Trophoblast cell (in vitro differentiated cells and primary cell): ENCODE measurements at regions not wholly inside any gene's neighbourhood (a gene's known extent, or its start where the extent isn't known, plus 50 kb on each side); places are given as distances from the start of the nearest gene placed in this dataset.

Experiments used
- DNase-seq, 2 donors: peaks; one replicate each; pipeline ENCODE4 v3.0.0-alpha.2; 2016
- H2AFZ ChIP-seq: 2 replicates; pipeline ENCODE4 v1.6.1; 2013; ENCODE audit warnings: low read length, moderate library complexity, mild to moderate bottlenecking; ENCODE audit not compliant: insufficient read depth, poor library complexity
- H2AK5ac ChIP-seq: 2 replicates; pipeline ENCODE4 v1.6.1; 2013; ENCODE audit warnings: mild to moderate bottlenecking, low read length
- H2BK120ac ChIP-seq: 2 replicates; pipeline ENCODE4 v1.6.1; 2013; ENCODE audit warnings: low read length, mild to moderate bottlenecking, moderate library complexity; ENCODE audit not compliant: insufficient read depth, poor library complexity
- H2BK12ac ChIP-seq: 2 replicates; pipeline ENCODE4 v1.6.1; 2013; ENCODE audit warnings: mild to moderate bottlenecking, low read length, moderate library complexity
- H2BK5ac ChIP-seq: 2 replicates; pipeline ENCODE4 v1.6.1; 2013; ENCODE audit warnings: low read length, low read depth, moderate library complexity, mild to moderate bottlenecking; ENCODE audit not compliant: poor library complexity
- H3K14ac ChIP-seq: 2 replicates; pipeline ENCODE4 v1.6.1; 2013; ENCODE audit warnings: mild to moderate bottlenecking, low read length
- H3K18ac ChIP-seq: 2 replicates; pipeline ENCODE4 v1.6.1; 2013; ENCODE audit warnings: mild to moderate bottlenecking, low read length
- H3K23ac ChIP-seq: 2 replicates; pipeline ENCODE4 v1.6.1; 2013; ENCODE audit warnings: low read length
- H3K27ac ChIP-seq: 2 replicates; pipeline ENCODE4 v1.5.1; 2013; ENCODE audit warnings: low read depth, mild to moderate bottlenecking, inconsistent platforms, low read length, moderate library complexity
- H3K27me3 ChIP-seq: 2 replicates; pipeline ENCODE4 v1.6.1; 2013; ENCODE audit warnings: inconsistent platforms, mild to moderate bottlenecking, low read length, moderate library complexity; ENCODE audit not compliant: insufficient read depth
- H3K36me3 ChIP-seq, 2 experiments: 1 replicate in 1 of 2; 2 replicates in 1 of 2; pipeline ENCODE4 v1.6.1; 2013; ENCODE audit warnings: low read length in 2 of 2, mild to moderate bottlenecking in 2 of 2, moderate library complexity in 1 of 2; ENCODE audit not compliant: insufficient read depth in 2 of 2, control insufficient read depth in 1 of 2
- H3K4ac ChIP-seq: 2 replicates; pipeline ENCODE4 v1.6.1; 2013; ENCODE audit warnings: low read depth, mild to moderate bottlenecking, low read length, moderate library complexity
- H3K4me1 ChIP-seq, 2 experiments: 1 replicate in 1 of 2; 2 replicates in 1 of 2; pipeline ENCODE4 v1.6.1; 2013; ENCODE audit warnings: low read length in 2 of 2, mild to moderate bottlenecking in 2 of 2, moderate library complexity in 1 of 2; ENCODE audit not compliant: insufficient read depth in 2 of 2, control insufficient read depth in 1 of 2
- H3K4me2 ChIP-seq: 2 replicates; pipeline ENCODE4 v1.6.1; 2013; ENCODE audit warnings: inconsistent platforms, mild to moderate bottlenecking, low read length, moderate library complexity
- H3K4me3 ChIP-seq: 2 replicates; pipeline ENCODE4 v1.5.1; 2013; ENCODE audit warnings: mild to moderate bottlenecking, low read depth, low read length, inconsistent platforms
- H3K79me1 ChIP-seq: one replicate; pipeline ENCODE4 v1.6.1; 2013; ENCODE audit warnings: low read length
- H3K79me2 ChIP-seq: 2 replicates; pipeline ENCODE4 v1.6.1; 2013; ENCODE audit warnings: low read length, mild to moderate bottlenecking; ENCODE audit not compliant: control insufficient read depth, insufficient read depth, poor library complexity
- H3K9ac ChIP-seq: 2 replicates; pipeline ENCODE4 v1.6.1; 2013; ENCODE audit warnings: mild to moderate bottlenecking, low read length
- H3K9me3 ChIP-seq: 2 replicates; pipeline ENCODE4 v1.6.1; 2013; ENCODE audit warnings: low read depth, mild to moderate bottlenecking, control low read depth, inconsistent platforms, low read length; ENCODE audit not compliant: insufficient read depth
- H4K12ac ChIP-seq: 2 replicates; pipeline ENCODE4 v1.6.1; 2013; ENCODE audit warnings: low read depth, mild to moderate bottlenecking, low read length, moderate library complexity
- H4K8ac ChIP-seq: 2 replicates; pipeline ENCODE4 v1.6.1; 2013; ENCODE audit warnings: low read depth, mild to moderate bottlenecking, low read length, moderate library complexity
- H4K91ac ChIP-seq: one replicate; pipeline ENCODE4 v1.6.1; 2013; ENCODE audit warnings: low read depth, mild to moderate bottlenecking, low read length, moderate library complexity
- WGBS: extraction: QIAGEN DNeasy Blood & Tissue Kit; methylation state at CpG from one replicate; pipeline ENCODE4 v1.1.7; 2013; ENCODE audit warnings: missing lambda C conversion rate; ENCODE audit not compliant: insufficient read length, insufficient coverage; ENCODE audit errors: extremely low coverage; 5-methylcytosine and 5-hydroxymethylcytosine counted together

DNA sequence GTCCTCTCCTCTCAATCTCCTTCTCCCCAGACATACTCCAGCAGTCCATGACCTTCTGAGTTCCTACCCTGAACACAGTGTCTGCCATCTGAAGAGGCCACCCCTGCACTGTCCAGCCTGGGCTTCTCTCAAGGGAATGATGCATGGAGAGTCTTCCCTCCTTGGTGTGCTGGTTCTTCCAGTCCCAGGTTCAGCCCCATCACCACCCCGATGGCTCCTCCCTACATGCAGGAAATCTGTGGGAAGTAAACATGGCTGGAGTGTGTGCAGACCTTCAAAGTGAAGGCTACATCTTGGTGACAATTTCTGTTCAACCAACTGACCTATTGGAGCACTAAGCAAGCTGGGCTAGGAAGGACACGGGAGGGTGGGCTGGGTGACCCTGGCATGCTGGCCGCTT is 121.0 kb upstream of the JAG1 start:
- Histone ChIP-seq H3K23ac (no peak overlapping the region), H3K9me3 (no peaks in the 10 kb centered on the region)

DNA sequence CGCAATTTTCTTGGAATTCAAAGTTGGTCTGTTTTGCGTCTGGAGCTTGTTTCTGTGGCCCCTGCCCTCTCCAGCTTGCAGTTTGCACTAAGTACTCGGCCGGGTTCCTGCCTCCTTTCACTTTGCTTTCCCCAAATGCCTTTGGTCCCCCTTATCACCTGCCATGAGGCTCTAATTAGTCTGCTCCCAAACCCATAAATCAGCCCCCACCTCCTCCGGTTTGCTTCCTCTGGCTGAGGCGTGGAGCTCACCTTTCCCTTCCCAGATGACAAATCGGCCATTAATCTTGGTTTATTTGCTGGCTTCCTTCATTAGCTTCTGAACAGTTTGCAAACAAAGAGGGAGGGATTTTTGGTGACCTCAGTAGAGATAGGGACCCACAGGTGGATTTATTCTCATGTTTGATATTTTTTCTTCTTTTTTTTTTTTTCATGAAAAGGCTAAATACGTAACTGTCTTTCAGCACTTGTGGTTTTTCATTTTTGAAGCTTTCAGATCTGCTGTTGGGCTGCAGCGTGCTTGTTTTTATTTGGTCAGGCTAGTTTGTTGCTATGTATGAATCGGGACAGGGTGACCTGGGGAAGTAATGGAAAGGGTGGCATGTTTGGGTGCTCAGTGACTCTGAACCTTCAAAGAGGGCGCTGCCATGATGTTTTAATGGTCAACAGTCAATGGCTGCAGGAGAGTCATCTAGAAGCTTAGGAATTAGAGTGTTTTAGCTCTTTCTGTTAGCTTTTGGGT is 121.7 kb upstream of the JAG1 start:
- H3K18ac ChIP-seq = no peak overlapping the region
- H2AK5ac ChIP-seq = no peak overlapping the region
- no peak overlapping the region for H2BK12ac ChIP-seq
- H3K79me2 ChIP-seq = no peaks in the 10 kb centered on the region
- H4K12ac ChIP-seq = no peak overlapping the region
- no peaks in the 10 kb centered on the region for H3K9me3 ChIP-seq
- no peak overlapping the region for H2BK120ac ChIP-seq
- no peaks in the 10 kb centered on the region for H3K79me1 ChIP-seq
- peaks cover 3 to 9% of the 10 kb centered on the region in 2 experiments for H3K4me1 ChIP-seq
- no peak overlapping the region for H3K4ac ChIP-seq
- H3K27ac ChIP-seq = no peak overlapping the region
- no peak overlapping the region for H2AFZ ChIP-seq
- no peak overlapping the region for H2BK5ac ChIP-seq
- DNase-seq = no peak
- H3K4me2 ChIP-seq = no peak overlapping the region
- no peak overlapping the region for H3K4me3 ChIP-seq
- no peaks in the 10 kb centered on the region for H3K36me3 ChIP-seq
- WGBS = no CpG with 5 or more reads among the region's 11 CpGs
- H3K9ac ChIP-seq = no peak overlapping the region
- H4K8ac ChIP-seq = no peak overlapping the region
- no peak overlapping the region for H3K23ac ChIP-seq
- no peak overlapping the region for H3K14ac ChIP-seq
- no peaks in the 10 kb centered on the region for H3K27me3 ChIP-seq
- no peak overlapping the region for H4K91ac ChIP-seq

More for the DNA sequence above, 121.0 kb upstream of the JAG1 start:
- no peaks in the 10 kb centered on the region for H3K36me3 ChIP-seq
- H4K91ac ChIP-seq = no peak overlapping the region
- H3K4me1 ChIP-seq = peaks cover 3 to 12% of the 10 kb centered on the region in 2 experiments
- no peak overlapping the region for H3K4ac ChIP-seq
- H3K27ac ChIP-seq = no peak overlapping the region
- WGBS = no CpG with 5 or more reads among the region's 3 CpGs
- H3K14ac ChIP-seq = no peak overlapping the region
- no peak overlapping the region for H3K9ac ChIP-seq
- no peak overlapping the region for H3K18ac ChIP-seq
- H3K4me2 ChIP-seq = no peak overlapping the region
- no peak overlapping the region for H4K8ac ChIP-seq
- no peaks in the 10 kb centered on the region for H3K27me3 ChIP-seq
- no peak overlapping the region for H2BK5ac ChIP-seq
- no peaks in the 10 kb centered on the region for H3K79me1 ChIP-seq
- no peak overlapping the region for H3K4me3 ChIP-seq
- H2AK5ac ChIP-seq = no peak overlapping the region
- H4K12ac ChIP-seq = no peak overlapping the region
- no peak overlapping the region for H2BK12ac ChIP-seq
- no peak overlapping the region for H2AFZ ChIP-seq
- no peak overlapping the region for H2BK120ac ChIP-seq
- no peaks in the 10 kb centered on the region for H3K79me2 ChIP-seq
- DNase-seq = no peak

DNA sequence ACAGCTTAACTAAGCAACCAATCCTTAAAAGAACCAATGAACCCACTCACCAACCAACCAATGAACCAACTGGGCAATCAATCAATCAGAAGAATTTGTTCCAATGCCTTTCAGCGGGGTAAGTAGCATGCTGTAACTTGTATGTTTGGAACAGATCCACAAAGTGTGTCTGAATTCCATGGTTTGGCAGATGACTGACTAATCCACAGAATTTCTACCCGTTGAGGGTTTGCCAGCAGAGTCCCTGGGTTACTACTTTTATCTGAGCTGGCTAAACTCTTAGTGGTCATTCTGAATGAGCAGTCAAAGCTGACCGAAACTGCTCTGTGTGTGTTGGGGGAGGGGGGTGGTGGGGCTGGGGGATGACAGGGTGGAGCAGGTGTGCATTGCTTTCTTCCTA is 125.0 kb upstream of the JAG1 start:
- Histone ChIP-seq H3K79me1 (no peaks in the 10 kb centered on the region), H2AK5ac (no peak overlapping the region), H4K12ac (no peak overlapping the region), H3K4me1 (peaks cover 7 to 12% of the 10 kb centered on the region in 2 experiments), H3K79me2 (no peaks in the 10 kb centered on the region), H2AFZ (no peak overlapping the region), H3K18ac (no peak overlapping the region), H3K9me3 (no peaks in the 10 kb centered on the region), H3K4me3 (no peak overlapping the region), H3K14ac (no peak overlapping the region), H2BK12ac (no peak overlapping the region), H3K27ac (no peak overlapping the region), H2BK120ac (no peak overlapping the region), H4K8ac (no peak overlapping the region), H3K9ac (no peak overlapping the region), H2BK5ac (no peak overlapping the region), H3K36me3 (no peaks in the 10 kb centered on the region), H3K27me3 (no peaks in the 10 kb centered on the region), H4K91ac (no peak overlapping the region), H3K23ac (no peak overlapping the region), H3K4ac (no peak overlapping the region), H3K4me2 (no peak overlapping the region)
- no peak for DNase-seq
- no CpG with 5 or more reads among the region's 3 CpGs for whole genome bisulfite sequencing

DNA sequence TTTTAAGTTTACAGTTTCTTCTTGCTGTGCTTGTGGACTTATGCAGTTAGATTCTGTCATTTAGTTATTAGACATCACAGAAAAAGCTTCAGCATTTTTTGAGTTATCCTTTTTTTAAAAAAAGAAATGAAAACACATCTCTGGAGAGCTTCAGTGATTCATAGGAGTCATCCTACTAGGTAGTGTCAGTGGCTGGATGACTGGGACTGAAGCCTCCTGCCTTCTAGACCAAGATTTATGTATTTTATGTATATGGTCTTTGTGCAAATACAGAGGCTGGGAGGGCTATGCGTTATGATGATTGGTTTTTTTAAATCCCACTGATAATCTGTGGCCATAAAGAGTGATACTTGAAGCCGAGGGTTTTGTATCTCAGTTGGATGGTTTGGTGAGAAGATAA is 125.9 kb upstream of the JAG1 start:
- no peak overlapping the region for H3K4me3 ChIP-seq
- H2AK5ac ChIP-seq = no peak overlapping the region
- no peak overlapping the region for H3K14ac ChIP-seq
- no peak overlapping the region for H2BK5ac ChIP-seq
- H3K27ac ChIP-seq = no peak overlapping the region
- WGBS = no CpG with 5 or more reads among the region's 2 CpGs
- H4K8ac ChIP-seq = no peak overlapping the region
- H2AFZ ChIP-seq = no peak overlapping the region
- no peak overlapping the region for H3K4ac ChIP-seq
- H3K79me1 ChIP-seq = no peaks in the 10 kb centered on the region
- no peak overlapping the region for H4K12ac ChIP-seq
- H3K79me2 ChIP-seq = no peaks in the 10 kb centered on the region
- H3K18ac ChIP-seq = no peak overlapping the region
- no peaks in the 10 kb centered on the region for H3K9me3 ChIP-seq
- H4K91ac ChIP-seq = no peak overlapping the region
- H3K4me2 ChIP-seq = no peak overlapping the region
- no peak overlapping the region for H3K9ac ChIP-seq
- no peak for DNase-seq
- H2BK12ac ChIP-seq = no peak overlapping the region
- peaks cover 7 to 8% of the 10 kb centered on the region in 2 experiments for H3K4me1 ChIP-seq
- no peaks in the 10 kb centered on the region for H3K27me3 ChIP-seq
- no peak overlapping the region for H3K23ac ChIP-seq
- H3K36me3 ChIP-seq = no peaks in the 10 kb centered on the region
- H2BK120ac ChIP-seq = no peak overlapping the region
